Neural progenitor cell (in vitro differentiated cells): ENCODE measurements at regions not wholly inside any gene's neighbourhood (a gene's known extent, or its start where the extent isn't known, plus 50 kb on each side); places are given as distances from the start of the nearest gene placed in this dataset.

Experiments used
- EZH2 ChIP-seq: fragments of 200-600 bp; sonication (generic); IDR thresholded peaks from 2 replicates; pipeline ENCODE4 v1.6.1; 2017; ENCODE audit warnings: antibody characterized with exemption, mild to moderate bottlenecking, moderate library complexity
- EZH2phosphoT487 ChIP-seq: fragments of 200-600 bp; sonication (generic); IDR thresholded peaks from 2 replicates; pipeline ENCODE4 v1.6.1; 2017; ENCODE audit warnings: antibody characterized with exemption
- TF ChIP-seq, protein P1 (sequence below): fragments of 200-600 bp; sonication (generic); IDR thresholded peaks from 2 replicates; pipeline ENCODE4 v1.5.1; 2017; ENCODE audit warnings: antibody characterized with exemption, mild to moderate bottlenecking

DNA sequence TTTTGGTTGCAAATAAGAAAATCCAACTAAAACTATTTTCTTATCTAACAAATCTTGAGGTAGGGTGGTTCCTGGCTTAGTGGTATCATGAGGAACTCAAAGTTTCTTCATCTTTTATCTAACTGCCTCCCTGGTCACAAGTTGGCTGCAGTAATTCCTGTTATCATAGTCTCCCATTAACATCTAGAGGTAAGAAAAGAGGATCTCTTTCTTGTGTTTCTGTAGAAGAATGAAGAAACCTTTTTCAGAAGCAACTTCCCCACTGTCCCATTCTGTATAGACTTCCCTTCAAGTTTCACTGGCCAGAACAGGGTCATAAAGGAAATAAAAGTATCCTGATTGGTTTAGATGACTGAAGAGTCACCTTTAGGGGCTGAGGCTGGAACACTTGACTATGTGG is 81.8 kb upstream of the ELL2 start:
- TF ChIP-seq, protein P1, sequence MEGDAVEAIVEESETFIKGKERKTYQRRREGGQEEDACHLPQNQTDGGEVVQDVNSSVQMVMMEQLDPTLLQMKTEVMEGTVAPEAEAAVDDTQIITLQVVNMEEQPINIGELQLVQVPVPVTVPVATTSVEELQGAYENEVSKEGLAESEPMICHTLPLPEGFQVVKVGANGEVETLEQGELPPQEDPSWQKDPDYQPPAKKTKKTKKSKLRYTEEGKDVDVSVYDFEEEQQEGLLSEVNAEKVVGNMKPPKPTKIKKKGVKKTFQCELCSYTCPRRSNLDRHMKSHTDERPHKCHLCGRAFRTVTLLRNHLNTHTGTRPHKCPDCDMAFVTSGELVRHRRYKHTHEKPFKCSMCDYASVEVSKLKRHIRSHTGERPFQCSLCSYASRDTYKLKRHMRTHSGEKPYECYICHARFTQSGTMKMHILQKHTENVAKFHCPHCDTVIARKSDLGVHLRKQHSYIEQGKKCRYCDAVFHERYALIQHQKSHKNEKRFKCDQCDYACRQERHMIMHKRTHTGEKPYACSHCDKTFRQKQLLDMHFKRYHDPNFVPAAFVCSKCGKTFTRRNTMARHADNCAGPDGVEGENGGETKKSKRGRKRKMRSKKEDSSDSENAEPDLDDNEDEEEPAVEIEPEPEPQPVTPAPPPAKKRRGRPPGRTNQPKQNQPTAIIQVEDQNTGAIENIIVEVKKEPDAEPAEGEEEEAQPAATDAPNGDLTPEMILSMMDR: no peak
- TF ChIP-seq EZH2 (no peak), EZH2phosphoT487 (no peak)
